ENCODE measurements at regions not wholly inside any gene's neighbourhood (a gene's known extent, or its start where the extent isn't known, plus 50 kb on each side); places are given as distances from the start of the nearest gene placed in this dataset.

DNA sequence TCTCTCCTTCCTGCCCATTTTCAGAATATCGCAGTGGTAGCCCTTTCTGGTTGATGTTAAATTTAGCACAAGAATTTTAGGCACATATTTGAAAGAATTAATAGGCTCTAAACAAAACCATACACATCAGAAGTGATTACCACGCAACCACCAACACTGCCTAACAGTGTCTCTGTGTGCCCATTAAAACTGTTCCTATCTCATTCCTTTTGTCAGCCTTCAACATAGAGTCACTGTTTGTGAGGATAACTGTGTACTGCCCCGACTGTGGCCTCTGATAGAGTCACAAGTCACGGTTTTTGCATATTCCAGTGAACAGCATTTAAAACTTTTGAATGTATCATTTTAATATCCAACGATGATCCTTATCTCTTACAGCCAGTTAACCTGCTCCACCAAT is 116.8 kb upstream of the TNFAIP3 start:
- TF ChIP-seq ZFP3 (CRISPR knock-in tag; IDR thresholded peaks at IDR 0.05) (no peak), TOX (CRISPR knock-in tag; IDR thresholded peaks at IDR 0.05; ENCODE audit: borderline replicate concordance) (no peak), ZNF8 (CRISPR knock-in tag; IDR thresholded peaks at IDR 0.05) (no peak), ESRRG (CRISPR knock-in tag; IDR thresholded peaks at IDR 0.05) (no peak)
